ENCODE measurements at regions not wholly inside any gene's neighbourhood (a gene's known extent, or its start where the extent isn't known, plus 50 kb on each side); places are given as distances from the start of the nearest gene placed in this dataset.

DNA sequence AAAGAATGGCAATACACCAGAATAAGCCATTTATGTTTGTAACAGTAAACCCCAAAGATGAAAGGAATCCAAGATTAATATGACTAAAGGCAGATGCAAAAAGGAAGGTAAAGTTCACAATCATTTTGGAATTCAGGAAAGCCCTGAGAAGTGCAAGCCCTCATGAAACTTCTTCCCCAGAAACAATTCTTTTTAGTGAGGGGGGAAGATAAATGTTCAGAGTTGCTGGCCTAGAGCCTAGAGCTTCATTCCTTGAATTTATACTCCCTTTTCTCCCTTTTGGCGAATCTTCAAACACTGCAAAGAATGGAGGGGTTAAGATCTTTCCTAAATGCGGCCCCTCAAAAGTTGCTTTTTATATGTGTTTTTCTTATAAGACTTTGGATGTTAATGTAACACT is 368.8 kb downstream of the MEIS1 start:
- H3K4me1 ChIP-seq (ENCODE audit: control insufficient read depth, insufficient read depth, low read length) = peaks cover 12% of the 10 kb centered on the region
- H3K27me3 ChIP-seq (ENCODE audit: control insufficient read depth, insufficient read depth, low read length) = no peaks in the 10 kb centered on the region
- no peak overlapping the region for H3K9ac ChIP-seq (ENCODE audit: low read depth, low read length)
- H3K27ac ChIP-seq (ENCODE audit: low read depth, low read length) = no peak overlapping the region
- H3K9me3 ChIP-seq (ENCODE audit: control insufficient read depth, insufficient read depth, low read length) = no peaks in the 10 kb centered on the region
- no peak overlapping the region for H3K4me3 ChIP-seq (ENCODE audit: low read depth, low read length)
- no peaks in the 10 kb centered on the region for H3K36me3 ChIP-seq (ENCODE audit: control insufficient read depth, insufficient read depth, low read length)

DNA sequence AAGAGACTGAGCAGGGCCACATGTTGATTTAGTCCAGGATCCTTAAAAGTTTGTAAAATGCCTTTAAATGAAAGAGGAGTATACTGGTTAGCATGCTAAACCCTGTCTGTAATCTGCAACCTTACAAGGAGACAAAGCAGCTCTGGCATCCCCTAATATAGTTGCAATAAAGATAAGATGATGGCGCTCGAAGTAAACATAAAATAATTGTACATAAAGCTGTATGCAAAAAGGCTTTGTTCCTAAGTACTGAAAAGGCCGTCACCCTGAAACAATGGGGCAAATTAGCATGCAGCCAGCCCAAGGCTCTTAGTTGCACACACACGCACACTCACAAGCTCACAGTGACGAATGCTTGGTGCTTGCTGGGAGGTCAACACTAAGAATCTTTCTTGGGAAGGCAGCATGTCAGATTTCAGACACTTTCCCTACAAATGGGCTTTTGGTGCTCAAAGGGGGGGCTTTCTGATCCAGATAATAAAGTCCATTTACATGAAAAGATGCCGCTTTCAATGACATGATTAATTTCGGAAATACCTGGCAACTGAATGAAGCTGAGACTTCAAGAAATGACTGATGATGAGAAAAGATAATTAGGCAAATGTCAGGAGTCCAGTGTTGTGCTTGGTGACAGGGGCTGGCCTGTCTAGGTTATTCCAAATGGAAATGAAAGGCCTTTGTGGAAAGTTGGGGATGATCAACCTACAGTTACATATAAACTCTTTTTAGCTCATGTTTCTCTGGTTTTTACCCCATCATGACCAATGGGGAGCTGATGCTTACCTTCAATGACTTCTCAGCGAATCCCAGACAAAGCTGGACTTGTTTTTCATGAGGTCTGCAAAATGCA is 370.3 kb downstream of the MEIS1 start:
- Histone ChIP-seq H3K9me3 (ENCODE audit: control insufficient read depth, insufficient read depth, low read length) (no peaks in the 10 kb centered on the region), H3K9ac (ENCODE audit: low read depth, low read length) (no peak overlapping the region), H3K4me3 (ENCODE audit: low read depth, low read length) (no peak overlapping the region), H3K4me1 (ENCODE audit: control insufficient read depth, insufficient read depth, low read length) (peaks cover 12% of the 10 kb centered on the region), H3K27ac (ENCODE audit: low read depth, low read length) (peak overlapping the region; percentile 58), H3K36me3 (ENCODE audit: control insufficient read depth, insufficient read depth, low read length) (no peaks in the 10 kb centered on the region), H3K27me3 (ENCODE audit: control insufficient read depth, insufficient read depth, low read length) (no peaks in the 10 kb centered on the region)

DNA sequence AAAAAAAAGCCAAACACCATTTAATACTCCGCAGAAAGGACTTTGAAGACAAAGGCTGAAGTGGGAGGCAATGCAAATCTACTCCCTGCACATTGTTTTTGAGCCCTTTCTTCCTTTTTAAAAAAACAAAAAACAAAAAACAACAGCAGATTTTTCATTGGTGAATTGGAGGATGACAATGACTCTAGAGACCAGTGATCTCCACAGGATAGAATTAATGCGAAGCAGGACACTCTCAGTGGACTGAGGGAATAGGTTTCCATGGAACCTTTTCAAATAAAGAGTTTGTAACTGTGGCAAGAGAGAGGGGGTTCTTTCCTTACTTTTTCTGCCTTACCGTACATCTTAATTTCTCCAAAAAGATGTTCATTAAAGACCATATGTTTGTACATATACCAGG is 371.0 kb downstream of the MEIS1 start:
- no peak overlapping the region for H3K9ac ChIP-seq (ENCODE audit: low read depth, low read length)
- H3K36me3 ChIP-seq (ENCODE audit: control insufficient read depth, insufficient read depth, low read length) = no peaks in the 10 kb centered on the region
- H3K27me3 ChIP-seq (ENCODE audit: control insufficient read depth, insufficient read depth, low read length) = no peaks in the 10 kb centered on the region
- peak overlapping the region; percentile 23 for H3K27ac ChIP-seq (ENCODE audit: low read depth, low read length)
- no peak overlapping the region for H3K4me3 ChIP-seq (ENCODE audit: low read depth, low read length)
- no peaks in the 10 kb centered on the region for H3K9me3 ChIP-seq (ENCODE audit: control insufficient read depth, insufficient read depth, low read length)
- peaks cover 12% of the 10 kb centered on the region for H3K4me1 ChIP-seq (ENCODE audit: control insufficient read depth, insufficient read depth, low read length)

DNA sequence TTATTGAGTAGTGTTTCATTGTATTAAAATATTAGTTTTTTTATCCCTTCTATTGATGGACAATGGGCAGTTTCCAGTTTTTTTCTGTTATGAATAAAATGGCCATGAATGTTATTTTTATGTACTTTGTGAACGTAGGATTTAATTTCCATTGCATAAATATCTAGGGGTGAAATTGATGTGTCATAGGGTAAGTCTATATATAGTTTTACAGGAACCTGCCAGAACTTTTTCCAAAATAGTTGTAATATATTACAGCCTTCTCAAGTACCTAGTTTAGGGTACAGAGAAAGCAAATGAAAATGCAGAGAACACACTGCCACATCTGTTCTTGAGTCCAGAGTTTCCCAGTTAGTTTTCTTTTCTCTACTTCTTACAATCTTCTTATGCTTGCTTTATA is 378.6 kb downstream of the MEIS1 start:
- Histone ChIP-seq H3K4me3 (ENCODE audit: low read depth, low read length) (no peak overlapping the region), H3K4me1 (ENCODE audit: control insufficient read depth, insufficient read depth, low read length) (no peaks in the 10 kb centered on the region), H3K9me3 (ENCODE audit: control insufficient read depth, insufficient read depth, low read length) (no peaks in the 10 kb centered on the region), H3K27me3 (ENCODE audit: control insufficient read depth, insufficient read depth, low read length) (no peaks in the 10 kb centered on the region), H3K27ac (ENCODE audit: low read depth, low read length) (no peak overlapping the region), H3K9ac (ENCODE audit: low read depth, low read length) (no peak overlapping the region), H3K36me3 (ENCODE audit: control insufficient read depth, insufficient read depth, low read length) (no peaks in the 10 kb centered on the region)

DNA sequence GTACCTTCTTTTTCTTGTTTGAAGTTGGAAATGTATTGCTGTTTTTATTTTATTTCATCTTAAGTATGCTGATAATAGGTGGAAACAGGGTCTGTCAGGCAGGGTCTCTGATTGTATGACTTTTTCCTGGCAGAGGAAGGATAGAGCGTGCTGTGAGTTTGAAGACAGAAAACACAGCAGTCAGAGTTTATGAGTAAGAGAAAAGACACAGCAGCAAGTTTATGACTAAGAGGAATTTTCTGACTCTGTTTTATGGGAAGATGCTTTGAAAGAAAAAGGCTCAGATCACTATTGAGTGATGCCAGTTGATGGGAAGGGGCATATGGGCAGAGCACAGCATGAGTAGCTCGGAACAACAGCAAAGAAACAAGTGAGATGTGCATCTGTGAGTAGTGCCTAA is 379.1 kb downstream of the MEIS1 start:
- Histone ChIP-seq H3K36me3 (ENCODE audit: control insufficient read depth, insufficient read depth, low read length) (no peaks in the 10 kb centered on the region), H3K4me1 (ENCODE audit: control insufficient read depth, insufficient read depth, low read length) (no peaks in the 10 kb centered on the region), H3K9ac (ENCODE audit: low read depth, low read length) (no peak overlapping the region), H3K9me3 (ENCODE audit: control insufficient read depth, insufficient read depth, low read length) (no peaks in the 10 kb centered on the region), H3K27ac (ENCODE audit: low read depth, low read length) (no peak overlapping the region), H3K4me3 (ENCODE audit: low read depth, low read length) (no peak overlapping the region), H3K27me3 (ENCODE audit: control insufficient read depth, insufficient read depth, low read length) (no peaks in the 10 kb centered on the region)

DNA sequence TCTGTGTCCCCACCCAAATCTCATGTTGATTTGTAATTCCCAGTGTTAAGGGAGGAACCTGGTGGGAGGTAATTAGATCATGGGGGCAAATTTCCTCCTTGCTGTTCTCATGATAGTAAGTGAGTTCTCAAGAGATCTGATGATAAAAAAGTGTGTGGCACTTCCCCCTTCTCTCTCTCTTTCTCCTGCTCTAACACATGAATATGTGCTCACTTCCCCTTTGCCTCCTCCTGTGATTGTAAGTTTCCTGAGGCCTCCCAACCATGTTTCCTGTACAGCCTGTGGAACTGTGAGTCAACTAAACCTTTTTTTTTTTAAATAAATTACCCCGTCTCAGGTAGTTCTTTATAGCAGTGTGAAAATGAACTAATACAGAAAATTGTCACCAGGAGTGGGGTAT is 380.0 kb downstream of the MEIS1 start:
- H3K27me3 ChIP-seq (ENCODE audit: control insufficient read depth, insufficient read depth, low read length) = no peaks in the 10 kb centered on the region

DNA sequence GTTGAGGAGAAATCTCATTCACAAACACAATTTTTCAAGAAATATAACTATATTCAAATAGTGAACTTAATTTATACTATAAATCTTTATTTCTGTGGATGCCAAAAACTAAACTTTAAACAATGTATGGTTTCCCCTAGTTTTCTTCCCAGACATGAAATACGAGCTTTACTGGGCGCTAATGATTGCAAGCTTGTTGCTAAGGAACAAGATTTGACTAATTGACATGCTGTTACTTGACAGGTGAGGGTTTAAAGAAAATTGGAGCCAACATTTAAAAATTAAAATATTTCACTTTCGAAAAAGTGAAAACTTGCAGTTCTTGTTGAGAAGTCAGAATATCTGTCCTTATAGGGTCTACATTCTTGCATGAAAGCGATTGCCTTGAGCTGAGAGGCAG is 381.0 kb downstream of the MEIS1 start:
- Histone ChIP-seq H3K9ac (ENCODE audit: low read depth, low read length) (no peak overlapping the region), H3K36me3 (ENCODE audit: control insufficient read depth, insufficient read depth, low read length) (no peaks in the 10 kb centered on the region), H3K4me3 (ENCODE audit: low read depth, low read length) (no peak overlapping the region), H3K4me1 (ENCODE audit: control insufficient read depth, insufficient read depth, low read length) (no peaks in the 10 kb centered on the region), H3K27ac (ENCODE audit: low read depth, low read length) (no peak overlapping the region), H3K27me3 (ENCODE audit: control insufficient read depth, insufficient read depth, low read length) (no peaks in the 10 kb centered on the region), H3K9me3 (ENCODE audit: control insufficient read depth, insufficient read depth, low read length) (no peaks in the 10 kb centered on the region)

More for the DNA sequence above, 380.0 kb downstream of the MEIS1 start:
- H3K4me3 ChIP-seq (ENCODE audit: low read depth, low read length) = no peak overlapping the region
- no peaks in the 10 kb centered on the region for H3K36me3 ChIP-seq (ENCODE audit: control insufficient read depth, insufficient read depth, low read length)
- no peaks in the 10 kb centered on the region for H3K9me3 ChIP-seq (ENCODE audit: control insufficient read depth, insufficient read depth, low read length)
- H3K4me1 ChIP-seq (ENCODE audit: control insufficient read depth, insufficient read depth, low read length) = no peaks in the 10 kb centered on the region
- H3K9ac ChIP-seq (ENCODE audit: low read depth, low read length) = no peak overlapping the region
- H3K27ac ChIP-seq (ENCODE audit: low read depth, low read length) = no peak overlapping the region

DNA sequence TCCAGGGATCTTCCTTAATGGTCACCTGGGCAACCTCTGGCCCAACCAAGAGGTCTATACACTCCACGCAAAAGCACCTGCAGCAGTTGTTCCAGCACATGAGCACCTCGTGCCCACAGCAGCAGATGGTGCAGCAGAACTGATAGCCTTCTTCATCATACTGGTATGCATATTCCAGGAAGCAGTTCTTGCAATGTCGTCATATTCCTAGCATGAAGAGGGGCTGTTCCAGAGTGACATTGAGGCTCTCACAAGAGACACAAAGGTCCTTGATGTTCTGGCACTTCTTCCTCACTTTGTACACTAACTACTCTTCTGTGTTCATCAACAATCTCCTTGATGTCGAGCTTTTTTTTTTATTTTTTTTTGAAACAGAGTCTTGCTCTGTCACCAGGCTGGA is 386.2 kb downstream of the MEIS1 start:
- Histone ChIP-seq H3K4me3 (ENCODE audit: low read depth, low read length) (no peak overlapping the region), H3K9ac (ENCODE audit: low read depth, low read length) (no peak overlapping the region), H3K36me3 (ENCODE audit: control insufficient read depth, insufficient read depth, low read length) (no peaks in the 10 kb centered on the region), H3K4me1 (ENCODE audit: control insufficient read depth, insufficient read depth, low read length) (no peaks in the 10 kb centered on the region), H3K27ac (ENCODE audit: low read depth, low read length) (no peak overlapping the region), H3K9me3 (ENCODE audit: control insufficient read depth, insufficient read depth, low read length) (no peaks in the 10 kb centered on the region), H3K27me3 (ENCODE audit: control insufficient read depth, insufficient read depth, low read length) (no peaks in the 10 kb centered on the region)

DNA sequence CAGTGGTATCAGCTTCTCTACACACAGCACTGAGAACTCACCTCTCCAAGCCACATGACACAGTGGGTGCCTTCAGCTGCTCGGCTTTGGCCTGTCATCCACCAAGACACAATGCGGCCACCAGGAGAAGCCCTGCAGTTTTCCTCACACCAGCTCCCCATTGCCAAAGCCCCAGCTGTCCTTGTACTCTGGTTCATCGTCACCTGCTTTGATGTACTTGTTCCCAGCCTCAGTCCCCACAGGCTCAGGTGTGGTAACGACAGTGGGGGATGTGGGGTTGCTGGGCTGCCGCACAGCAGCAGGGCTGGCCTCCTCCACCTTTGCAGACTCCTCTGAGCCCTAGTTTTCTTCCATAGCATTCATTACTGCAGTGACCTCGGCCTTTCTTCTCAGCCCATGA is 387.3 kb downstream of the MEIS1 start:
- no peaks in the 10 kb centered on the region for H3K36me3 ChIP-seq (ENCODE audit: control insufficient read depth, insufficient read depth, low read length)

DNA sequence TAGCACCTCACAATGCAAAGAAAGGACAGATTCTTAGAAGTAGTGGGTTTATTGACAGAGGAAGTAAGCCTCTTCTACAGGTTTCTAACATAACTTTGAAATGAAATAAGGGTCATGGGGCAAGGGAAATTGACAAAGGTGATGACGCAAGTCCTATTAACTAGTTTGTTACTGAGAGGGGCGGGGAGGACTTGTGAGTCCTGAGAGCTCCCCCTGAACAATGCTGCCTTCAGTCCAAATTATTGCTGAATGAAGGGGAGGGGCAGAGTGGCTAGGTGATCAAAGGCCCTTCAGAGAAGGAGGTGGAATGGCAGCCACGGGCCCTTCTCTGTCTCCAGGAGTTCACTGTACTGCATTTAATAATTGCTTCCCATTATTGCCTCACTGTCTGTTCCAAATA is 390.0 kb downstream of the MEIS1 start:
- H3K9me3 ChIP-seq (ENCODE audit: control insufficient read depth, insufficient read depth, low read length) = no peaks in the 10 kb centered on the region
- no peaks in the 10 kb centered on the region for H3K36me3 ChIP-seq (ENCODE audit: control insufficient read depth, insufficient read depth, low read length)
- no peaks in the 10 kb centered on the region for H3K27me3 ChIP-seq (ENCODE audit: control insufficient read depth, insufficient read depth, low read length)

More for the DNA sequence above, 387.3 kb downstream of the MEIS1 start:
- no peak overlapping the region for H3K27ac ChIP-seq (ENCODE audit: low read depth, low read length)
- H3K9ac ChIP-seq (ENCODE audit: low read depth, low read length) = no peak overlapping the region
- no peaks in the 10 kb centered on the region for H3K9me3 ChIP-seq (ENCODE audit: control insufficient read depth, insufficient read depth, low read length)
- H3K4me3 ChIP-seq (ENCODE audit: low read depth, low read length) = no peak overlapping the region
- no peaks in the 10 kb centered on the region for H3K27me3 ChIP-seq (ENCODE audit: control insufficient read depth, insufficient read depth, low read length)
- H3K4me1 ChIP-seq (ENCODE audit: control insufficient read depth, insufficient read depth, low read length) = no peaks in the 10 kb centered on the region

DNA sequence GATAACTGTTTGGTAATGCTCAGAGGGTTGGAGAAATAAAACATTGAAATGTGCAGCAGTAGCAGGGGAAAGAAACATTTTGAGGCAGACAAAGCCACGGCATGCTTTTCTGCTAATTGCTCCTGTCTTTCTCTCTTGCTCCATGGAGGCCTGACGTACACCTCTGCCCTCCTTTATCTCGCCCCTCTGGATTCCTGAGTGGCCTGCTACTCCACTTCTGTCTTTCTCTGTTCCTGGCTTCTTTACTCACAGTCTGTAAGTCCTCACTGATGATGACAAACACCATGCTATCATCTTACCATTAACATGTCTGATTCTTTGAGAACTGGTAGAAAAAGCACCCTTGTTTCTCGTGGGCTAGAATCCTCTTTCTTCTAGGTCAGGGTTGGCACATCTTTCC is 392.9 kb downstream of the MEIS1 start:
- Histone ChIP-seq H3K36me3 (ENCODE audit: control insufficient read depth, insufficient read depth, low read length) (no peaks in the 10 kb centered on the region), H3K4me1 (ENCODE audit: control insufficient read depth, insufficient read depth, low read length) (no peaks in the 10 kb centered on the region), H3K9me3 (ENCODE audit: control insufficient read depth, insufficient read depth, low read length) (no peaks in the 10 kb centered on the region), H3K27me3 (ENCODE audit: control insufficient read depth, insufficient read depth, low read length) (no peaks in the 10 kb centered on the region), H3K9ac (ENCODE audit: low read depth, low read length) (no peak overlapping the region), H3K27ac (ENCODE audit: low read depth, low read length) (no peak overlapping the region), H3K4me3 (ENCODE audit: low read depth, low read length) (no peak overlapping the region)

More for the DNA sequence above, 390.0 kb downstream of the MEIS1 start:
- no peak overlapping the region for H3K4me3 ChIP-seq (ENCODE audit: low read depth, low read length)
- H3K9ac ChIP-seq (ENCODE audit: low read depth, low read length) = no peak overlapping the region
- H3K4me1 ChIP-seq (ENCODE audit: control insufficient read depth, insufficient read depth, low read length) = no peaks in the 10 kb centered on the region
- H3K27ac ChIP-seq (ENCODE audit: low read depth, low read length) = no peak overlapping the region

All from HUES48 (cell line).